GM12878 (cell line): ENCODE measurements at regions not wholly inside any gene's neighbourhood (a gene's known extent, or its start where the extent isn't known, plus 50 kb on each side); places are given as distances from the start of the nearest gene placed in this dataset.

Experiments used
- CEBPZ ChIP-seq: fragments of 150-350 bp; IDR thresholded peaks from 2 replicates; pipeline ENCODE4 v1.6.1; 2016; ENCODE audit warnings: low read depth, low read length
- CTCF ChIP-seq, 3 experiments: IDR thresholded peaks in 2 of 3; conservative IDR thresholded peaks in 1 of 3; 2 replicates each; pipeline ENCODE4 v1.5.1; 2011; ENCODE audit warnings: low read depth in 3 of 3, low read length in 3 of 3, mild to moderate bottlenecking in 3 of 3, control low read depth in 2 of 3, moderate library complexity in 2 of 3, inconsistent platforms in 1 of 3, mixed read lengths in 1 of 3; ENCODE audit not compliant: control insufficient read depth in 2 of 3, insufficient read depth in 1 of 3; ENCODE audit errors: extremely low read depth in 1 of 3
- EP300 ChIP-seq, 2 experiments: fragments of 150-350 bp in 1 of 2; IDR thresholded peaks; 2 replicates each; pipeline ENCODE4 v1.6.1; 2011 to 2012; ENCODE audit warnings: low read depth in 2 of 2, low read length in 2 of 2, borderline replicate concordance in 1 of 2, improper control_type of control experiment in 1 of 2, inconsistent platforms in 1 of 2; ENCODE audit not compliant: control insufficient read depth in 1 of 2
- KAT2A ChIP-seq: conservative IDR thresholded peaks from 2 replicates; pipeline ENCODE4 v1.6.1; 2011; ENCODE audit warnings: low read depth, low read length; ENCODE audit not compliant: control insufficient read depth
- MTA2 ChIP-seq: fragments of 450-650 bp; IDR thresholded peaks from 2 replicates; pipeline ENCODE4 v1.6.1; 2016; ENCODE audit warnings: low read depth, mild to moderate bottlenecking, moderate library complexity
- MYC ChIP-seq: IDR thresholded peaks from 2 replicates; pipeline ENCODE4 v1.6.1; 2011; ENCODE audit warnings: mild to moderate bottlenecking, low read length, moderate library complexity, inconsistent platforms; ENCODE audit not compliant: insufficient read depth, insufficient replicate concordance, insufficient read length, severe bottlenecking
- NFYB ChIP-seq: IDR thresholded peaks from 2 replicates; pipeline ENCODE4 v1.6.1; 2011; ENCODE audit warnings: low read depth, mild to moderate bottlenecking, low read length, improper control_type of control experiment, moderate library complexity; ENCODE audit not compliant: insufficient read depth
- POLR2A ChIP-seq: IDR thresholded peaks from 2 replicates; pipeline ENCODE4 v1.6.1; 2011; ENCODE audit warnings: low read depth, mild to moderate bottlenecking, low read length
- POLR2AphosphoS5 ChIP-seq: IDR thresholded peaks from 2 replicates; pipeline ENCODE4 v1.6.1; 2011; ENCODE audit warnings: mild to moderate bottlenecking, low read length, inconsistent platforms
- RCOR1 ChIP-seq: conservative IDR thresholded peaks from 2 replicates; pipeline ENCODE4 v1.6.1; 2012; ENCODE audit warnings: low read depth, low read length, improper control_type of control experiment
- RFX5 ChIP-seq: IDR thresholded peaks from 2 replicates; pipeline ENCODE4 v1.6.1; 2011; ENCODE audit warnings: low read depth, low read length, improper control_type of control experiment
- SIN3A ChIP-seq: IDR thresholded peaks from 2 replicates; pipeline ENCODE4 v1.6.1; 2012; ENCODE audit warnings: low read depth, low read length, improper control_type of control experiment
- ZBTB33 ChIP-seq: fragments of 450-650 bp; IDR thresholded peaks from 2 replicates; pipeline ENCODE4 v1.6.1; 2017; ENCODE audit warnings: mild to moderate bottlenecking
- ZNF274 ChIP-seq: IDR thresholded peaks from one replicate; pipeline ENCODE4 v1.8.0; 2011; ENCODE audit not compliant: insufficient read length, insufficient read depth

GRCh38 chr14:97274626-97275025 is 477.4 kb downstream of the VRK1 start:
- TF ChIP-seq CTCF (IDR thresholded peaks at IDR 0.05 in 2 of 3, conservative IDR thresholded peaks at IDR 0.05 in 1 of 3; ENCODE audit: control insufficient read depth in 2 of 3, extremely low read depth in 1 of 3, insufficient read depth in 1 of 3, low read depth in 3 of 3, low read length in 3 of 3) (no peak), ZBTB33 (no peak), NFYB (no peak), POLR2AphosphoS5 (no peak), SIN3A (no peak), EP300 (IDR thresholded peaks at IDR 0.05; ENCODE audit: borderline replicate concordance in 1 of 2, control insufficient read depth in 1 of 2, low read depth in 2 of 2, low read length in 2 of 2) (no peak), RCOR1 (no peak), KAT2A (no peak), CEBPZ (no peak), RFX5 (no peak), ZNF274 (no peak), MTA2 (no peak), POLR2A (no peak), MYC (no peak)
